GM12874 (cell line): ENCODE measurements at regions not wholly inside any gene's neighbourhood (a gene's known extent, or its start where the extent isn't known, plus 50 kb on each side); places are given as distances from the start of the nearest gene placed in this dataset.

Source experiments
- CTCF ChIP-seq: IDR thresholded peaks from 2 replicates; pipeline ENCODE4 v1.5.1; 2011; ENCODE audit warnings: low read depth, mild to moderate bottlenecking, control low read depth, low read length, moderate library complexity; ENCODE audit not compliant: insufficient read depth

DNA sequence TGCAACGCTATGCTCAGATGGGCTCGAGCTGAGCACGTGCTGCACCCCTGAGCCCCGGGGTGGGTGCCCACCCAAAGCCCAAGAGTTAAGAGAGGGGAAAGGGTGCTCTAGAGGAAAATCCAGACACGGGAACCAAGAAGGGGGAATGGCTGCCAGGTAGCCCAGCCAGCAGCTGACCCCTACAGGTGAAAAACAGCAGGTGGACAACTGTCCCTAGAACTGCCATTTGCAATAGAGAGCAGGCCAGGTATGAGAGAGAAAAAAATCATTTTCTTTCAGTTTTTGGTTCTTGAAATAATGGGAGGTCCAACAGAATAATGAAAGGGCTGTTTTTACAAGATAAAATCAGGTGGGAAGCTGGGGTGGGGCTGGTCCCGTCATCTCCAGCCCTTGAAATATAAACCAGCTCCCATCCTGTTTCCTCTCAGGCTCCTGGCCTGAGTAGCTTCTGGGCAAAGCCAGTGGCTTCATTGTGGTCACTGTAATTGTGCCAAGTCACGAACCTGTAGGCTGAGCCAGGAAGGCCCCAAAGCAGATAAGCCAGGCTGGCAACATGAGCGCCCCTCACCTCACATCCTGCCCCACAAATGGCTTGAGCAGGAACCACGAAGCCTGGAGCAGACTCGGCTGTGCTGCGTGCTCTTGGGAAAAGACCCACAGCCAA, 257.8 kb downstream of the SNX10 start:
- TF ChIP-seq CTCF = no peak

GRCh38 chr7:26550492-26550891, 258.8 kb downstream of the SNX10 start:
- no peak for TF ChIP-seq CTCF

DNA sequence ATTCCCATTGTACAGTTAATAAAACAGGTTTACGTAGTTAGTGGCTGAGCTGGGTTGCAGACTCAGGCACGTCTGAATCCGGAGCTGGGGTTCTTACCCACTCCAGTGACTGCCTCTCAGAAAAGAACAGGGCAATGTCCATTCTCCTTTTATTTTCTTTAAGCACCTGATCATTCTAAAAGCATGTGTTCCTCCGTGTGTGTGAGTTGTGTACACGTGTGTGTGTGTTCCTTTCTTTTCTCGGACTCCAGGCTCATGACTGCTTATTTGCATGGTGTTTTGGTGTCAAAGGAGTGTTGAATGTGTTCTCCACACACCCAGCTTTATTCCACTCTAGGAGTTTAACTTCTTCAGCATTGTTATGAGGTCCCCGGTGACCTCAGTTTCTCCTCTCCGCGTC, 260.1 kb downstream of the SNX10 start:
- TF ChIP-seq CTCF = no peak

DNA sequence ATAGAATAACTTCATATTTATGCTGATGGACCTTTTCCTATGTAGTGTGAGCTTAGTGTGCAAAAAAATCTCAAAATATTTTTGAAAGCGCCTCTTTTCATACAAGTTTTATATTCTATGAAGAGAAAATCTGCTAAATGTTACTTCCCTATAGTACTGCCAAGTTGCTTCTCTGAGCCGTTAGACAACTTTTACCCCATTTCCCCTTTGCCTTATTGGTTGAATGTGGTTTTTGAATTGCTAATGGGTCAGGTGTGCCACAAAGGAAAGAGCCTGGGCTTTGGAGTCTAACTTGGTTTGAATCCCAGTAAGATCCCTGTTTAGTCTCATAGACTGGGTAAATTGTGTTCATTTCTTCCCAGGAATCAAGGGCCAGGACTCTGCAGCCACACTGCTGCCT, 261.5 kb downstream of the SNX10 start:
- TF ChIP-seq CTCF = no peak

DNA sequence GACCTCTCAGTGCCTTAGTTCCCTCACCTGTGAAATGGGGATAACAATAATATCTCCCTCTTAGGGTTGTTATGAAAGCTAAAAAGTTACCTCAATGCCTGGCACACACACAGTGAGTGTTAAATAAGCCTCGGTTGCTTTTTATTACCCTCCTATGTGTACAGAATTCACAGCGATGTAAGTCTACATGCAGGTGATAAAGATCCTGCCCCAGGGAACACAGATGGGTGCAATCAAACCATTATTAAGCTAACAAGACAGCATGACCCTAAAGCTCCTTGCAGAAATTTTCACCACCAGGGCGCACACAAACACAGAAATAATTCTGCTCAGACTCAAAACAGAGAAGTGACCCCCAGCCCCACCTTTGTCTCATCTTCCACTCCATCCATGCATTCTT, 261.9 kb downstream of the SNX10 start:
- TF ChIP-seq CTCF = no peak

- no peak for TF ChIP-seq CTCF
Observed at GRCh38 chr7:26554952-26555351, 263.3 kb downstream of the SNX10 start.

GRCh38 chr7:26556061-26556881, 264.6 kb downstream of the SNX10 start:
- TF ChIP-seq CTCF = no peak
